Glomerular visceral epithelial cell (primary cell): ENCODE measurements at regions not wholly inside any gene's neighbourhood (a gene's known extent, or its start where the extent isn't known, plus 50 kb on each side); places are given as distances from the start of the nearest gene placed in this dataset.
A peak's percentile ranks its signal among the peaks of the same experiment; 100 is the strongest.
"Not testable (repeated sequence)": the region's sequence is repeated elsewhere in the genome, so short reads cannot be mapped to it uniquely, and the experiment has no call there.

Experiments
- DNase-seq: peaks from one replicate; pipeline ENCODE4 v3.0.0-alpha.2; 2016; ENCODE audit errors: extremely low spot score

DNA sequence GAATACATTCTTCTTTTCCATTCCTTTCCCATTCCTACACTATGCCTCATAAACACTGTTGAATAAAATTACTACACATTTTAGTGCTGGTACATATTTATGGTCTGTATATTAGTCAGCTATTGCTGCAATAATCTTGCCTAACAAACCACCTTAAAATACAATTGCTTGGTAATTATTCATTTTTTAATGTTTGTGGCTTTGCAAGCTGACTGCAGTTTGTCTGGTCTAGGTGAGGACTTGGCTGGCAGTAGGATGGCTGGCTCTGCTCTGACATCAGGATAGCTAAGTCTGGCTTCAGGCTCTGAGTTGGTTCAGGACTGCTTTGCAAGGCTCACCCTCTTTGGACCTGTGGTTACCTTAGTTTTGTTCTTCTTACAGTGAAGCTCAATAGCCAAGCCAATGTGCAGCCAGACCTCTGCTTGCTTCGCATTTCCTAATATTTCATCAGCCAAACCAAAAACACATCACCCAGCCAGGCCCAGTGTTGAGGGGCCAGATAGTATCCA, 913.4 kb upstream of the RAG2 start:
- peak; percentile 45 for DNase-seq

DNA sequence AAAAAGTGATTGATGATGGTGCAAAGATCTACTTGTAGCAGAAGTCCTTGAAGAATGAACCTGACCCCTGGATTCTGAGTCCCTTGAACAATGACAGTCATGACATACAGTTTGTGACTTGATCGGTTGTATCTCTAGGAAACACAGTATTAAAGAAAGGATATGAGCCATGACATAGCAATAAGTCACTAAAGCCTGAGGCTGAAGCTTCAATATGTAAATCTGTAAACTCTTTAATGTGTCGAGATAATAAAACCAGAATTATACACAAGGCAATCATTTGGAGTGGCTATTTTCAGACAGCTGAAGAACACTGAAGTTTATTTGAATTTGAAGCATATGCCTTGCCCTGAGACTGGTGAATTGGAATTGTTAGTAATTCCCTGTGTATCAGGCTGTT, 911.5 kb upstream of the RAG2 start:
- no peak for DNase-seq

DNA sequence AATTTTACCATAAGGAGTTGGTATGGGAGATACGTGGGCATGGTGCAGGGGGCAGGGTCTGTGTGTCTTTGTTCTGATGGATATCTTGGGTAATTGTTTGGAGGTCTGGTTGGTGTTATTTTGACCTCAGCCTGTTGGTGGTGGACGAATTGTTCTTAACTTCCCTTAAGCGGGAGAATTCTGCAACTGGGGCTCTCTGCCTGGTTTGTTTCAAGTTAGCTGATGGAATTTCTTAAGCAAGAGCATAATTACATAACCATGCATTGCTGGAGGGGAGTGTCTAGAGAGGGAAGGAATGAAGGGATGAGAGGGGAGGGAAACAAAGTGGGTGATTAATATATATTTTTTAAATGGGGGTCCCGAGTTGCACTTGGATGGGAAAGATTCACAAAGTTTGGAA, 908.5 kb upstream of the RAG2 start:
- DNase-seq, result no peak

DNA sequence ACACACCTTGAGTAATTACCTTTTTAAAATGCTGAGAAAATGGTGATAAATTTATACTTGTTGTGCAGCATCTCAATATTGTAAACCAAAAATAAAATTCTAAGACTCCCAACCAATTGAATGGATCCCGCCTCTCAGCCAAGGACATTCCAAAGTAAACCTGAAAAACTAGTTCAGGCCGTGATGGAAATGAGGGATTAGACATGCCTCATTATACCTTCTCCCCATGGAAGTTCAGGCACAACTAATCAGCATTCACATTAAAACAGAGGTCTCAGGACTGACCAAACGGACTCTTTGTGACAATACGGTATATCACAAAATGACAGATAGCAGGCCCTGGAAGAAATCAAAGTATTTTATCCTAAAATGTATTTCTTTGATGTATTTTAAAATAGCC, 907.4 kb upstream of the RAG2 start:
- DNase-seq, result no peak

GRCh38 chr11:37504921-37505320, 906.9 kb upstream of the RAG2 start:
- DNase-seq, result peak; percentile 84

DNA sequence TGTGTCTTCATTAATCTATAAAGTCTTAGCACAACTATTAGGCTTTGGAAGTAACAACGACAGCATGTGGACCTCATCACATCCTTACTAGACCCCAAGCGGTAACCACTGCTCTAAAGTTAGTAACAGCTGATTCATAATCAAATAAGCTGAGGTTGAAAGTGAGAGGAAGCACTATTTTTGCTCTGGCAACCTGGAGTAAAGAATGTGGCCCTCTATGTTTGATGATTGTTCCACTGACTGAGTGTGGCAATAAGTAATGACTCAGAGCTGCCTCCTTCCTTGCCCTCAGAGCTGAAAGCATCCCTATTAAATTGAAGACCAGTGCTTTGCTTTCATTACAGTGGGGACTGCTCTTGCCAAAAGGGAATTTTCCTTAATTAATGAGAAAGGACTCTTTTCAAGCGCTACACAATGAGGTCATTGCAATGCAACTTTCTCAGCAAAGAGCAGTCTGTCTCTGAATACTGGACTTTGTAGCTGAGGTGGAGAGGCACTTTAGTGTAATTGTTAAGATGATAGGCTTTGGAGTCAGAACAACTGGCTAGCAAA, 906.1 kb upstream of the RAG2 start:
- peak; percentile 87 for DNase-seq

DNA sequence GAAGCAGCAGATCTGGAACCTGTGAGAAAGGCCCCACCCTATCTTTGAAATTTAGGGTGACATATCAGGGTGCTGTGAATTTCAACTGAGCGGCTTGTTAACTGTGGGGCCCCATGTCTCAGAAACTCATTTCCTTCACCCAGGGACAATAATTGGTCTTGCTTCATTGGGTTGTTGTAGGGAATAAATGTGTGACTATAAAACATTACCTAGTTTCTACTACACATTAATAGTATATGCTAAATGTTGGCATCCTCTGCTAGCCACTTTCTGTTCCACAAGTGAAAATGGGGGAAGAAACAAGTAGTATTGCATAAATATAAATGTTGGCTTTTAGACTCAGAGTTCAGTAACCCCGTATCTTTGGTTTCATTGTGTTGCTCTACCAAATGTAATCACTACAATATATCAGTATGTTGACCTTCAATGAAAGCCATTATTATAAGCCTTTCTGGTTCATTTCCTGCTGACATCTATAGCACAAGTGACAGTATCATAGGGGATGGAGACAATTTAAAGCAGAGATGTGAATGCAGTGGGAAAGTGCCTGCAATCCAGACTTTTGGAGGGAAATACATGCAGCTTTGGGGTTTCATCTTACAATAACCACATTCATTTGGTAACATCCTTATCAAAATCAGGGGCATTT, 905.5 kb upstream of the RAG2 start:
- no peak for DNase-seq

GRCh38 chr11:37502202-37502601, 904.2 kb upstream of the RAG2 start:
- DNase-seq, result no peak

DNA sequence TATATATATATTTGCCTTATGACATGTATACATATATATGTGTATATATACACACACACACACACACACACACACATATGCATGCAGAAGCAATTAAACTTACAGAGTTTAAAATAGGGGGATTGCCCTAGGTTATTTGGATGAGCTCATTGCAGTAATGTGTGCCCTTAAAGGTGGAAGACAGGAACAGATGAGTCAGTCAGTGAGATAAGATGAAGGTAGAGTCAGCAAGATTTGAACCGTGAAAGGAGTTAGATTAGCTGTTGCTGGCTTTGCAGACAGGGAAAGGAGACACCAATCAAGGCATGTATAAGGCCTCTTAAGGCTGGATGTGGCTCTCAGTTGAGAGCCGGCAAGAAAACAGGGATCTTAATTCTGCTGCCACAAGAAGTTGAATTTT, 902.4 kb upstream of the RAG2 start:
- DNase-seq, result peak; percentile 44

DNA sequence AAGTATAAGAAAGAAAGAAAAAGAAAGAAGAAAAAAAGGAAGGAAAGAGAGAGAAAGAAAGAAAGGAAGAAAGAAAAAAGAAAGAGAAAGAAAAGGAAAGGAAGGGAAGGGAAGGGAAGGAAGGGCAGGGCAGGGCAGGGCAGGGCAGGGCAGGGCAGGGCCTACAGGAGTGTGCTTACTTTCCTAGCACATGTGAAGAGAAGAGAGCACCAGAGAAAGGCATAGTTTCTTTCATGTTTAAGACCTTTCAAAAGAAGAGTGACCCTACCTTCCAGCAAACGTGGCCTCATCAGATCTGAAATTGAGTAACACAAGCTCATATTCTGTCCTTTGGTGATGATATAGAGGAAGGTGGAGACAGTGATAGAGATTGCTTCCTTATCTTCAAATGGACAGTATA, 899.3 kb upstream of the RAG2 start:
- no peak for DNase-seq

- no peak for DNase-seq
Observed at GRCh38 chr11:37496201-37496600, 898.2 kb upstream of the RAG2 start.

- DNase-seq, result no peak
Observed at GRCh38 chr11:37484298-37484697, 886.3 kb upstream of the RAG2 start.

- DNase-seq, result no peak
Observed at GRCh38 chr11:37483761-37484160, 885.7 kb upstream of the RAG2 start.

- no peak for DNase-seq
Observed at GRCh38 chr11:37474889-37475288, 876.9 kb upstream of the RAG2 start.

DNA sequence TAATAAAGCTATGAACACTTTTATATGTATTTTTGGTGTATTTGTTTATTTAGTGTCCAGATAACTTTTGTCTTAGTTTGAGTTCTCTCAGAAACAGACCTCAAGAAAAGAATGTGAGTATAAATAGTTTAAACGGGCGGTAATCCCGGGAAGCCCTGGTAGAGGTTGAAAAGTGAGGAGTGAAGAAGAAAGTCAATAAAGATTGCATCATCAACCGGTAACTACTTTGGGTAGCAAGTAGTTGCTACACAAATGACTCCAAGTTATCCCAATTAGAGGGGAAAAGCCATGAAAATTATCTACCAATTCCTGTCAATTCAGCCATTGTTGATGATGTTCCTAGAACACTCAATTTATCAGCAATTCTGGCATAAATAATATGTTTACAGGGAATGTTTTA, 870.3 kb upstream of the RAG2 start:
- DNase-seq, result no peak

DNA sequence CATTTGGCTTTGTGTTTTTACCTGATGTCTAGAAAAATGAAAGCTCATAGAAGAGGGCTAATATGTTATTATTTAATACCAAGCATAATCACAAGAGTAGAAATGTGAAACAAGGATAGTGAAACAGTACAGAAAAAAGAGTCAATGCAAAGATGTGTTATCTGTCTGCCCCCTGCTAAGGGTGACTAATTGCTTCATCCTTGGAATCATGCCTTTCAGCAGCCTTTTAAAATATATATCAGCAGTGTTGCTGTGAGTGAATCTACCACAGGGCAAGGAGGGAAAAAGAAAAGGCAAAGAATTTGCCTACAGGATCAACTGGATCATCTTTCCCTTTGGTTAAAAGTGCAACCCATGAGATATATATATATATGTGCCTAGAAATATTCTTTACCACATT, 867.2 kb upstream of the RAG2 start:
- DNase-seq, result no peak

DNA sequence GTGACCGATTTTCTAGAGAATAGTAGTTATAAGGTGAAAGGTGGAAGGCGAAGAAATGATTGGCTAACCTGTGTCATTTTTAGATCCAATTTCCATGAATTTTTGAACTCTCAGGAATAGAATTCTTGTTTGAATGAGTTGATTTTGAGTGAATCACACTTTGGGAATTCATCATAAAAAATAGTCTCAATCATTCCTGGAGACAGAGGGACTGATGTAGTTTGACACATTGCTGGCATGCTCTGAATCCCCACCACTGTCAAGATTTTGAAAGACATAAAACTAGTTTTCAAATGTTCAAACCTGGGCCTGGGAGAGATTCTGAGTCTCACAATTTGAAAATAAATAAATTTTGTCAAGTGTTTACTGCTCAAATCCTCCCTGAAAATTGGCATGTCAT, 861.4 kb upstream of the RAG2 start:
- no peak for DNase-seq

- DNase-seq, result no peak
Observed at GRCh38 chr11:37456746-37457145, 858.7 kb upstream of the RAG2 start.

- peak; percentile 24 for DNase-seq
Observed at GRCh38 chr11:37451903-37452302, 853.9 kb upstream of the RAG2 start.

- peak; percentile 4 for DNase-seq
Observed at GRCh38 chr11:37450613-37451012, 852.6 kb upstream of the RAG2 start.

GRCh38 chr11:37449146-37449545, 851.1 kb upstream of the RAG2 start:
- DNase-seq, result peak; percentile 47

DNA sequence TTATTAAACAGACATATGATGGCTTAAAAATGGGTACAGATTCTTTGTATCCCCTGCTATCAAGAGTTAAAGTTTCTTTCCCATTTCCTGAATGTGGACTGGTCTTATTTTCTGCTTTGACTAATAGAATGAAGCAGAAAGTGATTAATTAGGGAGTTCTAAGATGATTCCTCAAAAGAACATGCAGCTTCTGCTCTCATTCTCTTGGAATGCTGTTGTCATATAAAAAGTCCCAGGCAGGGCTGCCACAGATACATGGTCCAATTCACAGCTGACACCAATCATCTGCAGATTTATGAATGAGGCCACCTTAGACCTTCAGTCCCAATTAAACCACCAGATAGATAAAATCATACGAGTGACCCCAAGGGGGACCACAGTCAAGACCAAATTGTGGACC, 844.5 kb upstream of the RAG2 start:
- DNase-seq, result peak; percentile 4

- not testable (repeated sequence) for DNase-seq
Observed at GRCh38 chr11:37431633-37432230, 833.7 kb upstream of the RAG2 start.
